HG03103 (cell line): ENCODE measurements at regions not wholly inside any gene's neighbourhood (a gene's known extent, or its start where the extent isn't known, plus 50 kb on each side); places are given as distances from the start of the nearest gene placed in this dataset.
A peak's percentile ranks its signal among the peaks of the same experiment; 100 is the strongest.
"Not testable (repeated sequence)": the region's sequence is repeated elsewhere in the genome, so short reads cannot be mapped to it uniquely, and the experiment has no call there.

ENCODE experiments used
- ATAC-seq: cut with Tn5 transposase; IDR thresholded peaks from one replicate; pipeline ENCODE4 v1.9.1; 2021; ENCODE audit warnings: low read depth; ENCODE audit not compliant: unreplicated experiment

DNA sequence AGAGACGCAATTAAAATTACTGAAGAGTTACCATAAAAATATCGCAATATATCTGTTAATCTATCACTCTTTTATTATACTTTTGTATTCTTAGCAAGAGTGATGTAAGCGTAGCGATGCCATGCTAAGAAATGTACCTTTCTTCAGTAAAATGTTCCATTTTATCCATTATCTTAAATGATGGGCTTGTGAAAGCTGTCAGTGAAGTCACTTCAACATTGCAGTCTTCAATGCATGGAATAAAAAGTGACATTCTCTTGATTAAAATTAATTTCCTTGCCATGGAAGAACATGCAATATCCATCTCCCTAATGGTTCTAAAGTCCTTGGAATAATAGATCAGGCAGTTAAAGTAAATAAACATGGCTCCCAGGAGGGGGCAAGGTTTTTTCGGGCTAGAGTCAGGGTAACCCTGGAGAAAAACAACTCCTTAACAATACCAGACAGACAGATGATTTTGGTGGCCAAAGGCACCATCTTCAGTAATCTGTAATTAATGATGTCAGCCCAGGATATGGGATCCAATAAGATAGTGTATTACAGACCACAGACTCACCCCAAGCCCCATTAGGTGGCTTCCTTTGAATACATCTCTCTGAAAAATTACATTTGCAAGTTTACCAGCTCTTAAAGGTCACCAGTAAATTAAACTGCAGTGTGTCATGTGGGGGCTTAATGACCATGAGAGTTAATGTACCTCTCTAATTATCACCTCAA lies 677.1 kb downstream of the DTWD2 start:
- ATAC-seq = no peak

- no peak for ATAC-seq
Measured at GRCh38 chr5:118310401-118310800, 677.9 kb downstream of the DTWD2 start.

GRCh38 chr5:118303296-118303695 lies 685.1 kb downstream of the DTWD2 start:
- no peak for ATAC-seq

GRCh38 chr5:118302786-118303185 lies 685.6 kb downstream of the DTWD2 start:
- no peak for ATAC-seq

DNA sequence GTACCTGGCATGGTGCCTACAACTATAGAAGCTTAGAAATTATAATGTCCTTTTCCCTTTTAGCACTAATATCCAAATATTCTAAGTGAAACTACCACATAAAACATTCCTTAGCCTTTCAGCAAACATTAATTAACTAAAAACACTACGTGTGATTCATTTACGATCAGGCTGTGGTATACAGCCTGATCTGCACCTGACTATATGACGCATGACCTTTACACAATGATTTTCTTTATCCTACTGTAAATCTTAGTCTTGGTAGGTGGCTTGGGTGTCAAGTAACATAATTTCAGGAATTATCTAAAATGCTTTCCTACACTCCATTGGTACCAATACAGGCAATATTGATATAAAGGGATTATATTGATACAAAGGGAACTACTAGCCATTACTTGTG lies 686.7 kb downstream of the DTWD2 start:
- ATAC-seq = no peak

DNA sequence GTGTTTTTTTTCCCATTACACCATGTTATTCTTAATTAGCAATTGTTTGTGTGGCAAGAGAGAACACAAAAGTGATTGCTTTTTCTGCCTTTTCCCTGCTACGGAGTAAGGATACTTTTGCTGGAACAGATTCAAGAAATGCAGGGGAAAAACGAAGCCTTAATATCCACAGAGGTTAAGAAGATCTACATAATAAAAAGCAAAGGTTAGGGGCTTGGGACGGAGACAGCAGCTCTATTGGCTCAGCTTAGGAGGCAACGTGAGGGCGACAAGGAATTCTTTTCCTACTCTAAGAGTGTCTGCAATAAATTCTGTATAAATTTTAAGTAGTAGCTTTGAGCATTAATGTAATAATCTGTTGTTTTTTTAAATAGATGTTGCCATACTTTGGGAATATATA lies 693.3 kb downstream of the DTWD2 start:
- ATAC-seq = no peak

DNA sequence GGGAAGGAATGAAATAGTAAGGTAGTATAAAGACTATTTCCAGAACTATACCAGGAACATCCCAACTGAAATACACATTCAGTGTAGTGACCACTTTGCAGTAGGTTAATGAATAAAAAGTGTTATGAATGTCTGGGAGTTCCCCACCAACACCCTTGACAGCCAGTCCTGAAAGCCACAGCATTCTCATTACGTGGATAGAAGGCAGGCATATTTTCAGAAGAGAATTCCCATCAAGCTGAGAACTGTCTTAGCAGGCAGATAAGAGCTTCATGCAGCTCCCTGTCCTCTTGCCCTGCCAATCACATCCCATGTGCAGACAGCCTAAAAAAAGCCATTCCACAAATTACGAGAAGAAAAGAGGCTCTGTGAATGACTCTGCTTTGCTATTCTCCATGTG lies 695.0 kb downstream of the DTWD2 start:
- ATAC-seq = no peak

DNA sequence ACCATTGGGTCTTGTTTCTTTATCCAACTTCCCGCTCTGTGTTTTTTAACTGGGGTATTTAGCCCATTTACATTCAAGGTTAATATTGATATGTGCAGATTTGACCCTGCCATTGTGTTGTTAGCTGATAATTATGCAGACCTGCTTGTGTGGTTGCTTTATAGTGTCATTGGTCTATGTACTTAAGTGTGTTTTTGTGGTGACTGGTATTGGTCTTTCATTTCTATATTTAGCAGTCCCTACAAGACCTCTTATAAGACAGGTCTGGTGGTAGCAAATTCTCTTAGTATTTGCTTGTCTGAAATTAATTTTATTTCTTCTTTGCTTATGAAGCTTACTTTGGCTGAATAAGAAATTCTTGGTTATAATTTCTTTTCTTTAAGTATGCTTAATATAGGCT lies 698.1 kb downstream of the DTWD2 start:
- no peak for ATAC-seq

GRCh38 chr5:118284230-118284629 lies 704.1 kb downstream of the DTWD2 start:
- ATAC-seq = not testable (repeated sequence)

DNA sequence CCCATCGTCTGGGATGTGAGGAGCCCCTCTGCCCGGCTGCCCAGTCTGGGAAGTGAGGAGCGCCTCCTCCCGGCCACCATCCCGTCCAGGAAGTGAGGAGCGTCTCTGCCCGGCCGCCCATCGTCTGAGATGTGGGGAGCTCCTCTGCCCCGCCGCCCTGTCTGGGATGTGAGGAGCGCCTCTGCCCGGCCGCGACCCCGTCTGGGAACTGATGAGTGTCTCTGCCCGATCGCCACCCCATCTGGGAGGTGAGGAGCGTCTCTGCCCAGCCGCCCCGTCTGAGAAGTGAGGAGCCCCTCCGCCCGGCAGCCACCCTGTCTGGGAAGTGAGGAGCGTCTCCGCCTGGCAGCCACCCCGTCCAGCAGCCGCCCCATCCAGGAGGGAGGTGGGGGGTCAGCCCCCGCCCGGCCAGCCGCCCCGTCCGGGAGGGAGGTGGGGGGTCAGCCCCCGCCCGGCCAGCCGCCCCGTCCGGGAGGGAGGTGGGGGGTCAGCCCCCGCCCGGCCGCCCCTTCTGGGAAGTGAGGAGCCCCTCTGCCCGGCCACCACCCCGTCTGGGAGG lies 705.8 kb downstream of the DTWD2 start:
- ATAC-seq = not testable (repeated sequence)

GRCh38 chr5:118279540-118280294 lies 708.6 kb downstream of the DTWD2 start:
- no peak for ATAC-seq

- no peak for ATAC-seq
Measured at GRCh38 chr5:118270526-118270925, 717.8 kb downstream of the DTWD2 start.

DNA sequence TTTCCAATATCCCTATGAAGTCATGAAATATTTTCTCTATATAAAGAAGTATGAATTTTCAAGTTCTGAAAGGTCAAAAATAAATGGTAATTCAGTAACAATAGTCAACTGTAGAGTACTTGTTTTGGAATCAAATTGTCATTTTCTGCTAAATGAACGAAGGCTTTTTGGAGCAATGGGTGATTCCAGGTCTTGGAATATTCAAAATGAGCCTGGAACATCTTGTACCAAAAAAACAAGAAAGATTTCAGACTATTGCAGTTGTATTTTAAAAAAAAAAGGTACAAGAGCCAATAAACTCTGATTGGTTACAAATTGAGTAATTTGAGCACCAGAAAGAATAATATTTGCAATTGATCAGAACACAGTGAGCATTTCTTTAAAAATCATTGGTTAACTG lies 730.1 kb downstream of the DTWD2 start:
- no peak for ATAC-seq

GRCh38 chr5:118257066-118257465 lies 731.3 kb downstream of the DTWD2 start:
- no peak for ATAC-seq

- no peak for ATAC-seq
Measured at GRCh38 chr5:118253225-118254061, 734.9 kb downstream of the DTWD2 start.

DNA sequence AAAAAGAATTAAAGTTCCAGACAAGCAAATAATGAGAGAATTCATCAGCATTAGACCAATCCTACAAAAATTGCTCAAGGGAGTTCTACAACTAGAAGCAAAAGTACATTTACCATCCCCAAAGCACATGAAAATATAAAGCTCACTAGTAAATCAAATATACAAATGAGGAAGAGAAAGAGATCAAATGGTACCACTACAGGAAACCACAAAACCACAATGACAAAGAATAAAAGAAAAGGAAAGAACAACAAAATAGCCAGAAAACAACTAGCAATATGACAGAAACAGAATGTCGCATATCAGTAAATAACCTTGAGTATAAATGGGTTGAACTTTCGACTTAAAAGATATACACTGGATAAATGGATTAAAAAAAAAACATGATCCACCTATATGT lies 739.0 kb downstream of the DTWD2 start:
- ATAC-seq = peak; percentile 80

GRCh38 chr5:118247458-118247857 lies 740.9 kb downstream of the DTWD2 start:
- no peak for ATAC-seq

DNA sequence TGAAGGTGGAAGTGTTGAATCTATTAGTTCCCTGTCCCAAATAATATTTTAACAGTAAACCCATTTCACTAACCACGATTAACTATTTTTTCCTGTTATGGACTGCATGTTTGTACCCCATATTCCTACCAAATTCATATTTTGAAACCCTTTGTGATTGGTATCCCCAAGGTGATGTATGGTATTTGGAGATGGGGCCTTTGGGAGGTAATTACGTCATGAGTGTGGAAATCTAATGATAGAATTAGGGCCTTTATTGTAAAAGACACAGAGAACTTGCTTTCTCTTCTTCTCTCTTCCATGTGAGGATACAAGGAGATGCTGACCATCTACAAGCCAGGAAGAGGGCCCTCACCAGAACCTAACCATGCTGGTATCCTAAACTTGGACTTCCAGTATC lies 744.7 kb downstream of the DTWD2 start:
- ATAC-seq = no peak

- no peak for ATAC-seq
Measured at GRCh38 chr5:118243068-118243467, 745.3 kb downstream of the DTWD2 start.

- peak; percentile 72 for ATAC-seq
Measured at GRCh38 chr5:118236108-118236849, 752.1 kb downstream of the DTWD2 start.
